Activated CD4-positive, alpha-beta T cell treated with anti-CD3 and anti-CD28 coated beads for 36 hours (primary cell): ENCODE measurements at regions not wholly inside any gene's neighbourhood (a gene's known extent, or its start where the extent isn't known, plus 50 kb on each side); places are given as distances from the start of the nearest gene placed in this dataset.

Experiments
- ATAC-seq: fragments of 200-7000 bp; cut with Tn5 transposase; one replicate; pipeline ENCODE4 v1.10.0; 2021; ENCODE audit warnings: mild to moderate bottlenecking, moderate library complexity
- CTCF ChIA-PET: fragments of 350-600 bp; sonication (Branson Sonifier 250); formaldehyde crosslinking; loops from one replicate; lab custom pipeline; 2021; ENCODE audit warnings: antibody characterized with exemption; lab: Charles Lee
- POLR2A ChIA-PET: fragments of 350-600 bp; sonication (Branson Sonifier 250); formaldehyde crosslinking; loops from one replicate; lab custom pipeline; 2021; ENCODE audit warnings: antibody characterized with exemption, inconsistent platforms; lab: Charles Lee
- DNase-seq: peaks from one replicate; pipeline ENCODE4 v3.0.0-alpha.2; 2020
- H3K27ac Mint-ChIP-seq: one replicate; pipeline ENCODE4 v1.8.0; 2021; ENCODE audit warnings: mixed read lengths
- H3K27me3 Mint-ChIP-seq: one replicate; pipeline ENCODE4 v1.8.0; 2021; ENCODE audit warnings: mixed read lengths
- H3K36me3 Mint-ChIP-seq: one replicate; pipeline ENCODE4 v1.8.0; 2021; ENCODE audit warnings: low read depth, mixed read lengths
- H3K4me1 Mint-ChIP-seq: one replicate; pipeline ENCODE4 v1.8.0; 2021; ENCODE audit warnings: mixed read lengths
- H3K4me3 Mint-ChIP-seq: one replicate; pipeline ENCODE4 v1.8.0; 2021; ENCODE audit warnings: mild to moderate bottlenecking, moderate library complexity, mixed read lengths
- H3K9me3 Mint-ChIP-seq: one replicate; pipeline ENCODE4 v1.8.0; 2021; ENCODE audit warnings: low read depth, mixed read lengths
- intact Hi-C, 2 experiments: fragments of 100-400 bp; cut with DNase I in 1 of 2; cut with micrococcal nuclease in 1 of 2; formaldehyde crosslinking; loops; one replicate each; pipeline versions ENCODE4 v1.14.2 to v1.15.1; 2022 to 2024; cut with DNase I, micrococcal nuclease

DNA sequence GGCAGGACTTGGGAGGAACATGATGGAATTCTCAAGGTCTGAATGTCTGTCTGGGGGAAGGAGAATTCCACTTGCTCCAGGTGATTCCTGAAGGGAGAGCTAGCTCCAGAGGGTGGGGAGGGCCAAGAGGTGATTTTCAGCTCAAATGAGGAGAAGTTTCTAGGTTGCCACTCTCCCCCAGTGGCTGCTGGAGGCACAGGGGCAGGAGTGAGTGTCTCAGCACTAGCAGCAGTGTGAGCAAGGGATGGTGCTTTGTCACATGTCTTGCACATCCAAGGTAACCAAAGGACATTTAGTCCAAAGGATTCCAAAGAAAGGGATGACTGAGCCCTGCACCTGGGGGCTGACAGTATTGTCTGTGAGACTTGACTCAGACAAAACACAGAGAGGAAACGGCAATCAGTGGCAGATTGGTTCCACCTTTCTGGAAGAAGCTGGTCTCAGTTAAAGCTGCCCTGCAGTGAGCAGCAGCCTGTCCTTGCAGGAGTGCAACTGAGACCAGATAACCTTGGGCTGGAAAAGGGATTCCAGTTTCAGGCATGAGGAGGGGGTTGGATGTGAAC, 51.2 kb upstream of the PCBD1 start:
- ATAC-seq (no peak), DNase-seq (no peak)
- Mint-ChIP-seq H3K36me3 (no peaks in the 10 kb centered on the region), H3K4me3 (no peak overlapping the region), H3K9me3 (no peaks in the 10 kb centered on the region), H3K27ac (no peak overlapping the region), H3K27me3 (no peaks in the 10 kb centered on the region), H3K4me1 (no peaks in the 10 kb centered on the region)
- intact Hi-C loops = no loop called here
- POLR2A ChIA-PET = no interaction called here
- CTCF ChIA-PET = interaction anchor here (1.2 kb wide), 1 partner anchor 329 kb away, joined by 3 read pairs; no protein-coding TSS in a partner anchor

- ATAC-seq (no peak), DNase-seq (no peak)
- ChIA-PET CTCF (interaction anchor here (0.6 kb wide), 1 partner anchor 35 kb away, joined by 3 read pairs; no protein-coding TSS in a partner anchor), POLR2A (interaction anchor here (0.5 kb wide), 1 partner anchor 51 kb away, joined by 3 read pairs; no protein-coding TSS in a partner anchor)
- H3K36me3 Mint-ChIP-seq = no peaks in the 10 kb centered on the region
- H3K27ac Mint-ChIP-seq = no peak overlapping the region
- intact Hi-C loops = no loop called here
- H3K4me1 Mint-ChIP-seq = no peaks in the 10 kb centered on the region
- H3K9me3 Mint-ChIP-seq = no peaks in the 10 kb centered on the region
- H3K4me3 Mint-ChIP-seq = no peak overlapping the region
- H3K27me3 Mint-ChIP-seq = no peaks in the 10 kb centered on the region
Observed at GRCh38 chr10:70940834-70941568, 52.6 kb upstream of the PCBD1 start.

DNA sequence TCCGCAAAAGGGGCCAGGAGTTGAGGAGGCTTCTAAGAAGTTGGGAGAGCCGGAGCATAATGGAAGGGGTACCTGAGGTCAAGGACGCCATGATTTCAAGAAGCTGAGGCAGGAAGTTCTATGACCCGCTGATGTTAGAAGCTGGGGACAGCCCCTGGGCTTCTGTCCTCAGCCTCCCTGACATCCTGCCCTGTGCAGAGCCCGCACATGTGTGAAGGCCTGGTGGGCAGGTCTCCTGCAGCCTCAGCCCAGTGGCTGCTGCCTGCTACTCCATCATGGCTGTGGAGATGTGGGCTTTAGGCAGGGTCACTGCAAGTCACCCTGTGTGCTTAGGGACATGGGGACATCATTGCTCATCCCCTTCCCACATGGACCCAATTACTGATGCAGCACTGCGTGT, 53.8 kb upstream of the PCBD1 start:
- DNase-seq (no peak), ATAC-seq (no peak)
- CTCF ChIA-PET = no interaction called here
- intact Hi-C loops = no loop called here
- Mint-ChIP-seq H3K4me3 (no peak overlapping the region), H3K9me3 (no peaks in the 10 kb centered on the region), H3K36me3 (no peaks in the 10 kb centered on the region), H3K27ac (no peak overlapping the region), H3K4me1 (no peaks in the 10 kb centered on the region), H3K27me3 (no peaks in the 10 kb centered on the region)
- POLR2A ChIA-PET = no interaction called here

GRCh38 chr10:70942725-70943124, 54.4 kb upstream of the PCBD1 start:
- no peak overlapping the region for H3K27ac Mint-ChIP-seq
- no peaks in the 10 kb centered on the region for H3K4me1 Mint-ChIP-seq
- H3K36me3 Mint-ChIP-seq = no peaks in the 10 kb centered on the region
- POLR2A ChIA-PET = no interaction called here
- no peaks in the 10 kb centered on the region for H3K27me3 Mint-ChIP-seq
- DNase-seq (no peak), ATAC-seq (no peak)
- intact Hi-C loops = no loop called here
- H3K9me3 Mint-ChIP-seq = no peaks in the 10 kb centered on the region
- CTCF ChIA-PET = no interaction called here
- H3K4me3 Mint-ChIP-seq = no peak overlapping the region

DNA sequence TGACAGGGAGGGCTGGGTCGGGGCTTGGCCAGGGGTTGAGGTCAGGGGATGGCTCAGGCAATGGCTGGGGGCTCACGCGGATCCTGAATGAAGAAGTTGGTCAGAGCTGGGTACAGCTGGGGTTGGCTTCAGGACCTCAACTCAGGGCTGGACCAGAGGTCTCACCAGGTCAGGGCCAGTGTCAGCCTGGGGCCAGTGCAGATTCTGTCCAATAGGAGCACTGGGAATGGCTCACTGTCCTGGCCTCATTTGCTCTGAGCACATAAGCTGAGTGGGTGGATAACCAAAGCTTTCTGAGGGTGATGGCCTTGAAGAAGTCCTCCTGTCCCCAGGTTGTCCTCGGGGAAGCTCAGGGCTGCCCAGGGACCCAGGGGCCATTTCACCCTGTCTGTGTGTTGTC, 54.9 kb upstream of the PCBD1 start:
- Mint-ChIP-seq H3K9me3 (no peaks in the 10 kb centered on the region), H3K27ac (no peak overlapping the region), H3K27me3 (no peaks in the 10 kb centered on the region), H3K4me1 (no peaks in the 10 kb centered on the region), H3K36me3 (no peaks in the 10 kb centered on the region), H3K4me3 (no peak overlapping the region)
- DNase-seq (no peak), ATAC-seq (no peak)
- CTCF ChIA-PET = interaction anchor here (2.0 kb wide), 1 partner anchor 18 kb away, joined by 13 read pairs; no protein-coding TSS in a partner anchor
- intact Hi-C loops = no loop called here
- POLR2A ChIA-PET = no interaction called here

GRCh38 chr10:70943841-70944466, 55.6 kb upstream of the PCBD1 start:
- Mint-ChIP-seq H3K4me3 (no peak overlapping the region), H3K9me3 (no peaks in the 10 kb centered on the region), H3K4me1 (no peaks in the 10 kb centered on the region), H3K36me3 (no peaks in the 10 kb centered on the region), H3K27me3 (no peaks in the 10 kb centered on the region), H3K27ac (no peak overlapping the region)
- intact Hi-C loops = no loop called here
- POLR2A ChIA-PET = no interaction called here
- ATAC-seq (no peak), DNase-seq (no peak)
- CTCF ChIA-PET = interaction anchor here (1.3 to 2.0 kb wide), 2 partner anchors 18 to 42 kb away, joined by 5 to 13 read pairs; no protein-coding TSS in a partner anchor

DNA sequence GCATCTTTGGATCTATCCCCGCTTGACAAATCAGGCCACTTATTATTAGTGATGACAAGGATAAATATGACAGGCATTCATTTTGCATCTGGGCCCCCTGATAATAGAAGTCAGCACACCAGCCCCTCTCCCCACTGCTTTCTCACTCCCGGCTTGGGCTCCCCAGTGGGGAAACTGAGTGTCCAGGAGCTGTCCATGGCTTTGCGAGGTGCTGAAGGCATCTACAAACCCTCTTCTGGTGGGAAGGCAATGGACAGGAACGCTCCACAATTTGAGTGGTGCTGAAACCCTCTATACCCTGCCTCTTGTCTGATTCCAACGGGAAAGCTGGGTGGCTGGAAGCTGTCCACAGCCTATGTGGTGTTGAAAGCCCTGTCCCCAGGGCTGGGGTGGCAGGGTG, 61.7 kb upstream of the PCBD1 start:
- ATAC-seq = no peak
- Mint-ChIP-seq H3K27ac (no peak overlapping the region), H3K4me3 (no peak overlapping the region), H3K4me1 (no peaks in the 10 kb centered on the region), H3K9me3 (no peaks in the 10 kb centered on the region), H3K36me3 (no peaks in the 10 kb centered on the region), H3K27me3 (no peaks in the 10 kb centered on the region)
- intact Hi-C loops = no loop called here
- CTCF ChIA-PET = no interaction called here
- POLR2A ChIA-PET = no interaction called here
- DNase-seq = no peak

GRCh38 chr10:70950801-70951200, 62.4 kb upstream of the PCBD1 start:
- H3K27me3 Mint-ChIP-seq = no peaks in the 10 kb centered on the region
- ATAC-seq = no peak
- intact Hi-C loops = no loop called here

GRCh38 chr10:70952401-70952800, 64.0 kb upstream of the PCBD1 start:
- intact Hi-C loops = no loop called here
- no peak for DNase-seq
- Mint-ChIP-seq H3K36me3 (no peaks in the 10 kb centered on the region), H3K9me3 (no peaks in the 10 kb centered on the region), H3K4me3 (no peak overlapping the region), H3K4me1 (no peaks in the 10 kb centered on the region), H3K27me3 (peaks cover 2% of the 10 kb centered on the region), H3K27ac (no peak overlapping the region)
- CTCF ChIA-PET = no interaction called here
- POLR2A ChIA-PET = no interaction called here
- no peak for ATAC-seq

More at GRCh38 chr10:70950801-70951200, 62.4 kb upstream of the PCBD1 start:
- Mint-ChIP-seq H3K27ac (no peak overlapping the region), H3K36me3 (no peaks in the 10 kb centered on the region), H3K4me1 (no peaks in the 10 kb centered on the region), H3K9me3 (no peaks in the 10 kb centered on the region), H3K4me3 (no peak overlapping the region)
- ChIA-PET POLR2A (no interaction called here), CTCF (no interaction called here)
- no peak for DNase-seq

DNA sequence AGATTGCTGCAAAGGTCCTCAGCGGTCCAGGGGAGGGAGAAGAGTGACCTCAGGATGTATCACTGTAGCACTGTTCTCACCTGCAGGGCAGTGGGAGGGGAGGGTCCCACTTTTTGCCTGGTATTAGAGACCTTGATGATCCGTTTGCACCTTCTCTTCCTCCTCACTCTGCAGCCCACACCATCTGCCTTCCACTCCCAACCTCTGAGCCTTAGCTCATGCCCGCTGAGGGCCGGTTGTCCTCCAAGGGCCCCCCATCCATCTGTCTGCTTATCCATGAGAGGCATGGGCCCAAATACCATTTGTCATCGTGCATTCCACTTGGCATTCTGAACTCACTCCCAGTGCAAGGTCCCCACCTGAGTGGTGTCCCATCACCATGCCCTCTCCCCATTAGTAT, 64.6 kb upstream of the PCBD1 start:
- H3K27ac Mint-ChIP-seq = no peak overlapping the region
- intact Hi-C loops = no loop called here

GRCh38 chr10:70954381-70955176, 66.2 kb upstream of the PCBD1 start:
- no peaks in the 10 kb centered on the region for H3K9me3 Mint-ChIP-seq

More for the DNA sequence above, 64.6 kb upstream of the PCBD1 start:
- H3K27me3 Mint-ChIP-seq = peaks cover 2% of the 10 kb centered on the region
- ChIA-PET POLR2A (no interaction called here), CTCF (interaction anchor here (1.0 kb wide), 1 partner anchor 30 kb away, joined by 3 read pairs; no protein-coding TSS in a partner anchor)
- no peak overlapping the region for H3K4me3 Mint-ChIP-seq
- H3K36me3 Mint-ChIP-seq = no peaks in the 10 kb centered on the region
- H3K9me3 Mint-ChIP-seq = no peaks in the 10 kb centered on the region
- no peaks in the 10 kb centered on the region for H3K4me1 Mint-ChIP-seq
- ATAC-seq (no peak), DNase-seq (no peak)

More at GRCh38 chr10:70954381-70955176, 66.2 kb upstream of the PCBD1 start:
- CTCF ChIA-PET = no interaction called here
- Mint-ChIP-seq H3K4me3 (no peak overlapping the region), H3K27me3 (peaks cover 2% of the 10 kb centered on the region), H3K27ac (no peak overlapping the region), H3K4me1 (no peaks in the 10 kb centered on the region), H3K36me3 (no peaks in the 10 kb centered on the region)
- DNase-seq = no peak
- POLR2A ChIA-PET = no interaction called here
- intact Hi-C loops = no loop called here
- ATAC-seq = no peak
